ENCODE measurements at regions not wholly inside any gene's neighbourhood (a gene's known extent, or its start where the extent isn't known, plus 50 kb on each side); places are given as distances from the start of the nearest gene placed in this dataset.

GRCh38 chr20:17137692-17138091 is 89.1 kb upstream of the PCSK2 start:
- CTCF ChIA-PET: no interaction called here
- BruUV-seq (replicated peaks): no TSS peak
- H3K36me3 ChIP-seq (ENCODE audit: control insufficient read depth in 2 of 2, extremely low read depth in 1 of 2, insufficient read depth in 2 of 2, low read length in 2 of 2): no peaks in the 10 kb centered on the region

More at GRCh38 chr20:17137692-17138091, 89.1 kb upstream of the PCSK2 start:
- TF ChIP-seq JUN (IDR thresholded peaks at IDR 0.05; ENCODE audit: borderline replicate concordance, insufficient read depth, insufficient read length, low read depth) (no peak), EZH2 (IDR thresholded peaks at IDR 0.05; ENCODE audit: borderline replicate concordance, low read depth, low read length, severe bottlenecking) (no peak), GATA2 (IDR thresholded peaks at IDR 0.05; ENCODE audit: insufficient read depth, insufficient read length, low read depth, low read length) (no peak), POLR2A (IDR thresholded peaks at IDR 0.05; ENCODE audit: low read depth, low read length) (no peak), POLR2AphosphoS5 (IDR thresholded peaks at IDR 0.05; ENCODE audit: insufficient read depth, low read depth, low read length) (no peak), CTCF (IDR thresholded peaks at IDR 0.05; ENCODE audit: extremely low read depth in 1 of 2, insufficient read depth in 1 of 2, low read depth in 1 of 2, low read length in 2 of 2) (no peak), FOS (IDR thresholded peaks at IDR 0.05; ENCODE audit: borderline replicate concordance, insufficient read depth, low read length) (no peak), MYC (IDR thresholded peaks at IDR 0.05; ENCODE audit: low read depth, low read length) (no peak)
- TF ChIP-seq, protein P1, sequence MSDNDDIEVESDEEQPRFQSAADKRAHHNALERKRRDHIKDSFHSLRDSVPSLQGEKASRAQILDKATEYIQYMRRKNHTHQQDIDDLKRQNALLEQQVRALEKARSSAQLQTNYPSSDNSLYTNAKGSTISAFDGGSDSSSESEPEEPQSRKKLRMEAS (IDR thresholded peaks at IDR 0.05; ENCODE audit: insufficient read depth, insufficient read length): no peak
- no peaks in the 10 kb centered on the region for H3K9me1 ChIP-seq (replicated peaks; ENCODE audit: control insufficient read depth, extremely low read depth, insufficient read depth, low read length)
- intact Hi-C loops (cut with micrococcal nuclease) (no loop called here), dilution Hi-C loops (cut with MboI; ENCODE audit: extremely low pct_ligation_motif_present, low sequenced_read_pairs) (no loop called here)
- H3K79me2 ChIP-seq (ENCODE audit: control insufficient read depth, insufficient read depth, low read length): no peaks in the 10 kb centered on the region
- H3K9me3 ChIP-seq (replicated peaks; ENCODE audit: control insufficient read depth, insufficient read depth, low read length): peaks cover 5% of the 10 kb centered on the region
- no peak overlapping the region for H3K9ac ChIP-seq (replicated peaks; ENCODE audit: extremely low read depth, insufficient read depth, low read length)
- POLR2A ChIA-PET: no interaction called here
- FAIRE-seq (no peak), DNase-seq (ENCODE audit: low read depth, low spot score) (no peak)
- no peak overlapping the region for H2AFZ ChIP-seq (ENCODE audit: low read depth, low read length)
- no peak overlapping the region for H3K27ac ChIP-seq (ENCODE audit: insufficient read depth, low read depth, low read length)
- H4K20me1 ChIP-seq (replicated peaks; ENCODE audit: control insufficient read depth, extremely low read depth, insufficient read depth, low read length): no peaks in the 10 kb centered on the region
- no peak overlapping the region for H3K4me2 ChIP-seq (ENCODE audit: insufficient read depth, low read length)
- H3K4me3 ChIP-seq (replicated peaks in 1 of 3; ENCODE audit: insufficient read depth in 1 of 3, low read depth in 1 of 3, low read length in 3 of 3): no peak overlapping the region
- H3K27me3 ChIP-seq (ENCODE audit: control insufficient read depth in 2 of 2, insufficient read depth in 2 of 2, low read length in 2 of 2): no peaks in the 10 kb centered on the region
- no peaks in the 10 kb centered on the region for H3K4me1 ChIP-seq (ENCODE audit: control insufficient read depth, extremely low read depth, insufficient read depth, low read length)
